RKO (cell line): ENCODE measurements at regions not wholly inside any gene's neighbourhood (a gene's known extent, or its start where the extent isn't known, plus 50 kb on each side); places are given as distances from the start of the nearest gene placed in this dataset.

Experiments
- DNase-seq: peaks from one replicate; pipeline ENCODE4 v3.0.0-alpha.2; 2016; ENCODE audit warnings: low spot score

- no peak for DNase-seq
Observed at GRCh38 chr18:39519741-39520140, 1954.1 kb upstream of the CELF4 start.

GRCh38 chr18:39515299-39515698 lies 1949.7 kb upstream of the CELF4 start:
- DNase-seq, result no peak

- DNase-seq, result no peak
Observed at GRCh38 chr18:39513186-39513585, 1947.6 kb upstream of the CELF4 start.

GRCh38 chr18:39506581-39507330 lies 1941.2 kb upstream of the CELF4 start:
- DNase-seq, result no peak

- DNase-seq, result no peak
Observed at GRCh38 chr18:39500306-39500705, 1934.7 kb upstream of the CELF4 start.

- no peak for DNase-seq
Observed at GRCh38 chr18:39497821-39498220, 1932.2 kb upstream of the CELF4 start.

- DNase-seq, result no peak
Observed at GRCh38 chr18:39496986-39497385, 1931.4 kb upstream of the CELF4 start.

GRCh38 chr18:39494211-39494896 lies 1928.8 kb upstream of the CELF4 start:
- no peak for DNase-seq

GRCh38 chr18:39491408-39491807 lies 1925.8 kb upstream of the CELF4 start:
- DNase-seq, result no peak

GRCh38 chr18:39489431-39489830 lies 1923.8 kb upstream of the CELF4 start:
- no peak for DNase-seq

- no peak for DNase-seq
Observed at GRCh38 chr18:39487932-39488331, 1922.3 kb upstream of the CELF4 start.

- DNase-seq, result no peak
Observed at GRCh38 chr18:39486268-39486667, 1920.7 kb upstream of the CELF4 start.

GRCh38 chr18:39485696-39486095 lies 1920.1 kb upstream of the CELF4 start:
- no peak for DNase-seq

- DNase-seq, result no peak
Observed at GRCh38 chr18:39481281-39481680, 1915.7 kb upstream of the CELF4 start.

- no peak for DNase-seq
Observed at GRCh38 chr18:39480494-39481195, 1915.0 kb upstream of the CELF4 start.

GRCh38 chr18:39464006-39464405 lies 1898.4 kb upstream of the CELF4 start:
- DNase-seq, result no peak

GRCh38 chr18:39462436-39462835 lies 1896.8 kb upstream of the CELF4 start:
- DNase-seq, result peak; percentile 71

- DNase-seq, result no peak
Observed at GRCh38 chr18:39460136-39460535, 1894.5 kb upstream of the CELF4 start.

GRCh38 chr18:39455285-39455684 lies 1889.7 kb upstream of the CELF4 start:
- peak; percentile 25 for DNase-seq

- no peak for DNase-seq
Observed at GRCh38 chr18:39454866-39455265, 1889.3 kb upstream of the CELF4 start.

GRCh38 chr18:39453882-39454281 lies 1888.3 kb upstream of the CELF4 start:
- no peak for DNase-seq

- no peak for DNase-seq
Observed at GRCh38 chr18:39453356-39453755, 1887.8 kb upstream of the CELF4 start.

GRCh38 chr18:39450958-39451357 lies 1885.4 kb upstream of the CELF4 start:
- DNase-seq, result no peak
